ENCODE measurements at regions not wholly inside any gene's neighbourhood (a gene's known extent, or its start where the extent isn't known, plus 50 kb on each side); places are given as distances from the start of the nearest gene placed in this dataset.
A peak's percentile ranks its signal among the peaks of the same experiment; 100 is the strongest.
"Not testable (repeated sequence)": the region's sequence is repeated elsewhere in the genome, so short reads cannot be mapped to it uniquely, and the experiment has no call there.

- not testable (repeated sequence) for DNase-seq (ENCODE audit: low read depth, low spot score)
Observed at GRCh38 chr9:41075671-41076070, 52.8 kb downstream of the FOXD4L6 start.

GRCh38 chr9:41074356-41074942 is 54.0 kb downstream of the FOXD4L6 start:
- peak; percentile 37 for DNase-seq (ENCODE audit: low read depth, low spot score)

- DNase-seq (ENCODE audit: low read depth, low spot score), result not testable (repeated sequence)
Observed at GRCh38 chr9:41073471-41074243, 54.8 kb downstream of the FOXD4L6 start.

- DNase-seq (ENCODE audit: low read depth, low spot score), result peak; percentile 13
Observed at GRCh38 chr9:41064125-41064795, 64.2 kb downstream of the FOXD4L6 start.

GRCh38 chr9:41063243-41063642 is 65.2 kb downstream of the FOXD4L6 start:
- not testable (repeated sequence) for DNase-seq (ENCODE audit: low read depth, low spot score)

GRCh38 chr9:41059603-41060002 is 68.9 kb downstream of the FOXD4L6 start:
- not testable (repeated sequence) for DNase-seq (ENCODE audit: low read depth, low spot score)

- not testable (repeated sequence) for DNase-seq (ENCODE audit: low read depth, low spot score)
Observed at GRCh38 chr9:41053666-41054363, 74.7 kb downstream of the FOXD4L6 start.

GRCh38 chr9:41048672-41049071 is 79.8 kb downstream of the FOXD4L6 start:
- DNase-seq (ENCODE audit: low read depth, low spot score), result not testable (repeated sequence)

- not testable (repeated sequence) for DNase-seq (ENCODE audit: low read depth, low spot score)
Observed at GRCh38 chr9:41047792-41048191, 80.7 kb downstream of the FOXD4L6 start.

GRCh38 chr9:41044930-41045329 is 83.6 kb downstream of the FOXD4L6 start:
- DNase-seq (ENCODE audit: low read depth, low spot score), result not testable (repeated sequence)

GRCh38 chr9:41043433-41043832 is 85.0 kb downstream of the FOXD4L6 start:
- DNase-seq (ENCODE audit: low read depth, low spot score), result not testable (repeated sequence)

GRCh38 chr9:41042111-41042510 is 86.4 kb downstream of the FOXD4L6 start:
- not testable (repeated sequence) for DNase-seq (ENCODE audit: low read depth, low spot score)

GRCh38 chr9:41040705-41041342 is 87.7 kb downstream of the FOXD4L6 start:
- DNase-seq (ENCODE audit: low read depth, low spot score), result not testable (repeated sequence)

- peak; percentile 52 for DNase-seq (ENCODE audit: low read depth, low spot score)
Observed at GRCh38 chr9:41035276-41035675, 93.2 kb downstream of the FOXD4L6 start.

- DNase-seq (ENCODE audit: low read depth, low spot score), result peak; percentile 60
Observed at GRCh38 chr9:41034699-41035197, 93.7 kb downstream of the FOXD4L6 start.

GRCh38 chr9:41033877-41034276 is 94.6 kb downstream of the FOXD4L6 start:
- not testable (repeated sequence) for DNase-seq (ENCODE audit: low read depth, low spot score)

GRCh38 chr9:41033360-41033759 is 95.1 kb downstream of the FOXD4L6 start:
- DNase-seq (ENCODE audit: low read depth, low spot score), result not testable (repeated sequence)

GRCh38 chr9:41026912-41027676 is 101.4 kb downstream of the FOXD4L6 start:
- DNase-seq (ENCODE audit: low read depth, low spot score), result not testable (repeated sequence)

GRCh38 chr9:41022365-41022764 is 106.1 kb downstream of the FOXD4L6 start:
- not testable (repeated sequence) for DNase-seq (ENCODE audit: low read depth, low spot score)

- DNase-seq (ENCODE audit: low read depth, low spot score), result not testable (repeated sequence)
Observed at GRCh38 chr9:41019858-41020562, 108.5 kb downstream of the FOXD4L6 start.
